ENCODE measurements at regions not wholly inside any gene's neighbourhood (a gene's known extent, or its start where the extent isn't known, plus 50 kb on each side); places are given as distances from the start of the nearest gene placed in this dataset.

DNA sequence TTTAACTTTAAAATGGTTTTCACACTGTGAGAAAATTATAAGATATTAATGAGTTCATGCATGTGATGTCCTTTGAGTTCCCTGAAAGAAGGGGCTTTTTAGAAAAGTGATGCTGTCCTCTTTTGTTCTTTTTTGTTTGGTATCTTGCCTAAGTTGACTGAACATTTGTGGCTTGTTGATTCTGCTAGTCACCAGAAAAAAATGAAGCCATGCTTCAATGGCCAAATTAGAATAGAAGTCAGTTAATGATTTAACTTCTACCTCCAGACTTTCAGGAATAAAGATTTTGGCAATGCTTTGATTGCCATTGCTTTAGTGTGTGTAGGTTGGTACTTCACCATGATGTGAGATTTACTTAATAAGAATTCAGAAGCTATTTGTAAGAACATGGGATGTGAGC lies 260.6 kb upstream of the NECTIN3 start:
- TF ChIP-seq, protein P1, sequence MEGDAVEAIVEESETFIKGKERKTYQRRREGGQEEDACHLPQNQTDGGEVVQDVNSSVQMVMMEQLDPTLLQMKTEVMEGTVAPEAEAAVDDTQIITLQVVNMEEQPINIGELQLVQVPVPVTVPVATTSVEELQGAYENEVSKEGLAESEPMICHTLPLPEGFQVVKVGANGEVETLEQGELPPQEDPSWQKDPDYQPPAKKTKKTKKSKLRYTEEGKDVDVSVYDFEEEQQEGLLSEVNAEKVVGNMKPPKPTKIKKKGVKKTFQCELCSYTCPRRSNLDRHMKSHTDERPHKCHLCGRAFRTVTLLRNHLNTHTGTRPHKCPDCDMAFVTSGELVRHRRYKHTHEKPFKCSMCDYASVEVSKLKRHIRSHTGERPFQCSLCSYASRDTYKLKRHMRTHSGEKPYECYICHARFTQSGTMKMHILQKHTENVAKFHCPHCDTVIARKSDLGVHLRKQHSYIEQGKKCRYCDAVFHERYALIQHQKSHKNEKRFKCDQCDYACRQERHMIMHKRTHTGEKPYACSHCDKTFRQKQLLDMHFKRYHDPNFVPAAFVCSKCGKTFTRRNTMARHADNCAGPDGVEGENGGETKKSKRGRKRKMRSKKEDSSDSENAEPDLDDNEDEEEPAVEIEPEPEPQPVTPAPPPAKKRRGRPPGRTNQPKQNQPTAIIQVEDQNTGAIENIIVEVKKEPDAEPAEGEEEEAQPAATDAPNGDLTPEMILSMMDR (IDR thresholded peaks at IDR 0.05): no peak
- Mint-ChIP-seq H3K27ac (no peak overlapping the region), H3K27me3 (no peaks in the 10 kb centered on the region), H3K9me3 (no peaks in the 10 kb centered on the region), H3K4me1 (no peaks in the 10 kb centered on the region), H3K36me3 (ENCODE audit: low read depth) (no peaks in the 10 kb centered on the region), H3K4me3 (no peak overlapping the region)
- DNase-seq (no peak), ATAC-seq (ENCODE audit: low read depth) (no peak)
- POLR2A ChIA-PET: no interaction called here
- intact Hi-C loops (cut with micrococcal nuclease): no loop called here
- CTCF ChIA-PET: no interaction called here

DNA sequence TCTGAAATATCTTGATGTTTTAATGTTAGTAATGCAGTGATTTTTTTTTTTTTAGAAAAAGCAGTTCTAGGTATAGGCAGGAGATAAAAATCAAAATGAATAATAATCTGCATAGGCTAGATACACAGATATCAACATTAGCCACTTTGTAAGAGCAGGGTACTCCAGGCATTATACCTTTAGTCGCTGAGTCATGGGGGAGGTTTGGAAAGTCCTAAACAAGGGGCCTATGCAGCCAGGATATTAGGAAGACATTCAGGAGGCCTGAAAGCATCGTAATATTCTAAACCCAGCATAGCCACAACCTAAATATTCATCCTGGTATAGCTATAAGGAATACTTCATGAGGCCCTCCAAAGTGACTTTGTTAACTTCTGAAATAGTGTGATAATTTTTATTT lies 258.1 kb upstream of the NECTIN3 start:
- POLR2A ChIA-PET: no interaction called here

DNA sequence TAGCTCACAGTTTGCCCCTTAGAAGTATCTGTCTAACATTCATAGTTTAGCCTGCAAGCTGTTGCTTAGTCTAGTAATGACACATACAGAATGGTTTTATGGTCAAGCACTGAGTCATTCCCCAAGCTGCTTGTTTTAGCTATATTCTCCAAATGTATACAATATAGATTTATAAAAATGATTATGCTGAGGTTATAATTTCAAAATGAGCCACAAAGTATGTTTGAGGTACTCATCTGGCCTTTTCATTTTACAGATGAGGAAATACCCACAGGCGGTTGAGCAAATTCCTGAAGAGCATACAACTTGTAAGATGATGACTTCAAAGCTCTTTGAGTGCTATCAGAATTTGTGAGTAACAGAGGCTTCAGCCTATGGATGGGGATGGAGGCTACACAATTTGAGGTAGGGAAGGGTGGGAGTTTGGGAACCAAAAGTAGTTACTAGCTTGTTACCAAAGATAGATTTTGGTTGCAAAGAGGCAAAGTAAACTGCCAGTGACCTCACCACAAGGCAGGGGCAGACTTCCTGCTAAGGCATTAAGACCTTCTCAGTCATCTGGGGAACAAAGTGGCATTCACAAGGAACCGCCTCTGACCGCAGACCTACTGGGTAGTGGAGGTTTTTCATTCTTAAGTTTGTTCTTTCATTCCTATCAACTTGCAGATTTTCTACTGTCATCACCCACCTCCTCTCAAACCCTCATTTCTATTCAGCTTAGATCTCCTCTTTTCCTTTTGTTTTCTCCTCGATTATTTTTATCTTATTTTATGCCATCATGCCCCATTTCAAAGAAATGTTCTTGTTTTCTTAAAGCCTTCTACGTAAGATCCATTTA lies 257.2 kb upstream of the NECTIN3 start:
- TF ChIP-seq, protein P1 (IDR thresholded peaks at IDR 0.05): no peak
- H3K4me3 Mint-ChIP-seq: no peak overlapping the region
- ChIA-PET POLR2A (no interaction called here), CTCF (no interaction called here)
- DNase-seq: no peak
- no peak overlapping the region for H3K27ac Mint-ChIP-seq
- H3K27me3 Mint-ChIP-seq: no peaks in the 10 kb centered on the region
- no peak for ATAC-seq (ENCODE audit: low read depth)
- intact Hi-C loops (cut with micrococcal nuclease): no loop called here
- no peaks in the 10 kb centered on the region for H3K4me1 Mint-ChIP-seq
- H3K9me3 Mint-ChIP-seq: no peaks in the 10 kb centered on the region
- H3K36me3 Mint-ChIP-seq (ENCODE audit: low read depth): no peaks in the 10 kb centered on the region

More for the DNA sequence above, 258.1 kb upstream of the NECTIN3 start:
- Mint-ChIP-seq H3K9me3 (no peaks in the 10 kb centered on the region), H3K36me3 (ENCODE audit: low read depth) (no peaks in the 10 kb centered on the region), H3K27me3 (no peaks in the 10 kb centered on the region), H3K4me3 (no peak overlapping the region), H3K4me1 (no peaks in the 10 kb centered on the region), H3K27ac (no peak overlapping the region)
- ATAC-seq (ENCODE audit: low read depth): no peak
- no peak for DNase-seq
- TF ChIP-seq, protein P1 (IDR thresholded peaks at IDR 0.05): no peak
- intact Hi-C loops (cut with micrococcal nuclease): no loop called here
- CTCF ChIA-PET: no interaction called here

DNA sequence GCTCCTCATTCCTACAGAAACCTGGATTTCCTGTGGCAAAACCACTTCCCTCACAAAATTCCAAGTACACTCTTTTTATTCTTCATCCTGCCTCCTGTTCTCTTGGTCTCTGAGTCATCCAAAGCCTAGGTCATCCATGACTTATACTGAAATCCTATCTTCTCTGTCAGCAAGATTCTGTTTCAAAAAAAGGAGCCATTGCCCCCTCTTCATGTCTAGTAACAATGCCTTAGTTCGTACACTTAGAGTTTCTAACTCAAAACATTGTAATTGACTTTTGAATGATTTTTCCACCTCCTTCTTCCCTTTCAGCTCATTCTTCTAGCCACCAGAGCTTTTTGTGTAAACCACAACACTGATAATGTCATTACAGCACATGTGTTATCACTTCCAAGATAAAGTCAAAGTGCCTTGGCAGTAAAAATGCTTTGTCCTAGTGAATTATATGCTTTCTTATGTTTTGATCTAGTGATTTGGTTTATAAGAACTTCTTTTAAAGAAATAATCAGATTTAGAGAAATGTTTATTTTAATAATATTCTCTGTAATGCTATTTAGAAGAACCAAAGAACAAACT lies 256.5 kb upstream of the NECTIN3 start:
- CTCF ChIA-PET: no interaction called here
- intact Hi-C loops (cut with micrococcal nuclease): no loop called here
- Mint-ChIP-seq H3K27me3 (no peaks in the 10 kb centered on the region), H3K4me1 (no peaks in the 10 kb centered on the region), H3K9me3 (no peaks in the 10 kb centered on the region), H3K27ac (no peak overlapping the region), H3K36me3 (ENCODE audit: low read depth) (no peaks in the 10 kb centered on the region), H3K4me3 (no peak overlapping the region)
- DNase-seq: no peak
- POLR2A ChIA-PET: no interaction called here
- TF ChIP-seq, protein P1 (IDR thresholded peaks at IDR 0.05): no peak
- no peak for ATAC-seq (ENCODE audit: low read depth)

DNA sequence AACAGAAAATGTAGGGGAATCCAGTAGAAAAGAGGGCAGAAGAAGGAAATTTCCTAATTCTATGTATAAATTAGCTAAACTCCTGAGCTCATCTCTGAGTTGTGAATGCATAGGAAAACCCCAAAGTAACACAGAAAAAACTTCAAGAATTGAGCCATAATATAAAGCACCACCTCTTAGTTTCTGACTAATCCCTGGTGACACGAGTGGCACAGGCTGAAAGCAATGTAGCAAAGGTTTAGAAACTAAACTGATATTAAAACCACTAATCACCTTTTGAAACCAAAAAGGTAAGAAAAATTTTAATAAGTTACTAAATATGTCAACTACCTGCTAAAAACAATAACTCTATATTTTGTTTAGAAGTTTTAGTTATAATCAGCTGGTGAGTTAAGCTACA lies 255.6 kb upstream of the NECTIN3 start:
- DNase-seq: no peak
- H3K27me3 Mint-ChIP-seq: no peaks in the 10 kb centered on the region
- TF ChIP-seq, protein P1 (IDR thresholded peaks at IDR 0.05): no peak
- intact Hi-C loops (cut with micrococcal nuclease): no loop called here
- no peak overlapping the region for H3K27ac Mint-ChIP-seq
- POLR2A ChIA-PET: no interaction called here
- H3K36me3 Mint-ChIP-seq (ENCODE audit: low read depth): no peaks in the 10 kb centered on the region
- CTCF ChIA-PET: no interaction called here
- ATAC-seq (ENCODE audit: low read depth): no peak
- H3K4me1 Mint-ChIP-seq: no peaks in the 10 kb centered on the region
- no peak overlapping the region for H3K4me3 Mint-ChIP-seq
- H3K9me3 Mint-ChIP-seq: no peaks in the 10 kb centered on the region

All from activated B cell treated with CpG ODN at 0.5 μM for 24 hours (primary cell).